ENCODE measurements at regions not wholly inside any gene's neighbourhood (a gene's known extent, or its start where the extent isn't known, plus 50 kb on each side); places are given as distances from the start of the nearest gene placed in this dataset.

DNA sequence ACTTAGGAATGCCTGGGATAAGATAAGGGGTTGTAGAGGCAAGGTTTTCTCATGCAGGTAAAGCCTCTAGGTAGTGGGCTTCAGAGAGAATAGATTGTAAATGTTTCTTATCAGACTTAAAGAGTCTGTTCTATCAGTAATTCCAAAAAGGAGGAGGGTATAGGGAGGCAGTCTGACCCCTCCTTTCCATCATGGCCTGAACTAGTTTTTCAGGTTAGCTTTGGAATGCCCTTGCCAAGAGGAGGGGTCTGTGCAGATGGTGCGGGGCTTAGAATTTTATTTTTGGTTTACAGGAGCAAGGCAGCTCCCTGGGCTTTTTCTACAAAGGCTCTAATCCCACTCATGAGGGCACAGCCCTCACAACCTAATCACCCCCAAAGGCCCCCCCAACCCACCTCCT is 135.0 kb downstream of the B3GNT2 start:
- H3K9me2 ChIP-seq (ENCODE audit: insufficient read depth): no peaks in the 10 kb centered on the region
- H3F3A ChIP-seq (ENCODE audit: insufficient read depth, low read depth): no peaks in the 10 kb centered on the region
- ChIA-PET POLR2A (ENCODE audit: unreplicated experiment) (no interaction called here), CTCF (no interaction called here)
- TF ChIP-seq, protein P1, sequence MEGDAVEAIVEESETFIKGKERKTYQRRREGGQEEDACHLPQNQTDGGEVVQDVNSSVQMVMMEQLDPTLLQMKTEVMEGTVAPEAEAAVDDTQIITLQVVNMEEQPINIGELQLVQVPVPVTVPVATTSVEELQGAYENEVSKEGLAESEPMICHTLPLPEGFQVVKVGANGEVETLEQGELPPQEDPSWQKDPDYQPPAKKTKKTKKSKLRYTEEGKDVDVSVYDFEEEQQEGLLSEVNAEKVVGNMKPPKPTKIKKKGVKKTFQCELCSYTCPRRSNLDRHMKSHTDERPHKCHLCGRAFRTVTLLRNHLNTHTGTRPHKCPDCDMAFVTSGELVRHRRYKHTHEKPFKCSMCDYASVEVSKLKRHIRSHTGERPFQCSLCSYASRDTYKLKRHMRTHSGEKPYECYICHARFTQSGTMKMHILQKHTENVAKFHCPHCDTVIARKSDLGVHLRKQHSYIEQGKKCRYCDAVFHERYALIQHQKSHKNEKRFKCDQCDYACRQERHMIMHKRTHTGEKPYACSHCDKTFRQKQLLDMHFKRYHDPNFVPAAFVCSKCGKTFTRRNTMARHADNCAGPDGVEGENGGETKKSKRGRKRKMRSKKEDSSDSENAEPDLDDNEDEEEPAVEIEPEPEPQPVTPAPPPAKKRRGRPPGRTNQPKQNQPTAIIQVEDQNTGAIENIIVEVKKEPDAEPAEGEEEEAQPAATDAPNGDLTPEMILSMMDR (conservative IDR thresholded peaks at IDR 0.05): no peak
- TF ChIP-seq EZH2 (IDR thresholded peaks at IDR 0.05; ENCODE audit: low read depth): no peak
- no peaks in the 10 kb centered on the region for H3K27me3 ChIP-seq (ENCODE audit: insufficient read depth, low read depth)
- H3K4me2 ChIP-seq: 0 out of 2 replicates have a peak overlapping the region, but pooled peaks have one; percentile 5
- H3K4me3 ChIP-seq: no peak overlapping the region
- no peaks in the 10 kb centered on the region for H3K36me3 ChIP-seq (ENCODE audit: low read depth)
- 0 out of 2 replicates have a peak, but pooled peaks cover 4% of the 10 kb centered on the region for H3K9me3 ChIP-seq (ENCODE audit: insufficient read depth, low read depth)
- H4K20me1 ChIP-seq (ENCODE audit: insufficient read depth): no peaks in the 10 kb centered on the region
- H3K79me2 ChIP-seq (ENCODE audit: low read depth): no peaks in the 10 kb centered on the region
- intact Hi-C loops (cut with micrococcal nuclease; ENCODE audit: unreplicated experiment): no loop called here
- H2AFZ ChIP-seq: no peak overlapping the region
- DNase-seq: no peak
- H3K4me1 ChIP-seq (replicated peaks; ENCODE audit: insufficient read depth): peaks cover 10% of the 10 kb centered on the region
- BruUV-seq (replicated peaks): no TSS peak
- no peak overlapping the region for H3K27ac ChIP-seq

DNA sequence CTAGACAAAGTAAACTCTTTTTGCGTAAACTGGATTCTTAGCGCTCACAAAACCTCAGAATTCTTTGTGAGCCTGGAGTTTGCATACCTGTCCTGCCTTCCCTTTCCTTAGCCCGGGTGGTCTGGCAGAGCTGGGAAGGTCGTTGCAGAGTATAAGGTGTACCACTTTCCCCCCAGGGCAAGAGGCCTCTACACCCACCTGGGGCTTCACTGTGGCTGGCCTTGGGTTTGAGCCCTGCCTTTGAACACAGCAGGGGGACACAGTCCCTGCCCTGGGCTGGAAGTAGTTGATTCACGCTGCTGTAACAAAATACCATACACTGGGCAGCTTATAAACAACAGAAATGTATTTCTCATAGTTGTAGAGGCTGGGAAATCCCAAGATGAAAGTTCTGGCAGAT is 133.9 kb downstream of the B3GNT2 start:
- Histone ChIP-seq H3K4me1 (replicated peaks; ENCODE audit: insufficient read depth) (peaks cover 10% of the 10 kb centered on the region), H3K4me3 (no peak overlapping the region), H4K20me1 (ENCODE audit: insufficient read depth) (no peaks in the 10 kb centered on the region), H3F3A (ENCODE audit: insufficient read depth, low read depth) (no peaks in the 10 kb centered on the region), H3K27ac (no peak overlapping the region), H3K79me2 (ENCODE audit: low read depth) (no peaks in the 10 kb centered on the region), H2AFZ (no peak overlapping the region), H3K9me3 (ENCODE audit: insufficient read depth, low read depth) (peaks cover 11% of the 10 kb centered on the region), H3K9me2 (ENCODE audit: insufficient read depth) (no peaks in the 10 kb centered on the region), H3K27me3 (ENCODE audit: insufficient read depth, low read depth) (no peaks in the 10 kb centered on the region), H3K36me3 (ENCODE audit: low read depth) (no peaks in the 10 kb centered on the region), H3K4me2 (no peak overlapping the region)
- ChIA-PET POLR2A (ENCODE audit: unreplicated experiment) (no interaction called here), CTCF (no interaction called here)
- DNase-seq: no peak
- no TSS peak for BruUV-seq (replicated peaks)
- no peak for TF ChIP-seq EZH2 (IDR thresholded peaks at IDR 0.05; ENCODE audit: low read depth)
- intact Hi-C loops (cut with micrococcal nuclease; ENCODE audit: unreplicated experiment): no loop called here

DNA sequence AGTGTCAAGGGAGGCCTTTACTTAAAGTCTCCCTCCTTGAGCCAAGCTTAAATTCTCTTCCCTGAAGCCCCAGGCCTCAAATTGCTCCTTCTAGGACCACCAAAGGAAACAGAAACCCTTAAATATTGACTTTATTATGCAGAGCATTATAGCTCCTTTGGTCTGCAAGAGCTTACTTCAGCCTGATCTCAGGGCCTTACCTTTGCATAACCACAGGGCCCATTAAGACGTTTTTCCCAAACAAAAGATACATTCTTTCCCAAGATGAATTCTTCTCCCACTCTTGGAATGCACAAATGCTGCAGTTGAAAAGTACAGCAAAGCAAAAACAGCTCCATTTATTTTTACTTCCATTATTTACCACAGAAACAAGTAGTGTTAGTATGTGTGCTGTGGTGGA is 130.8 kb downstream of the B3GNT2 start:
- TF ChIP-seq, protein P1 (conservative IDR thresholded peaks at IDR 0.05): no peak
- BruUV-seq (replicated peaks): no TSS peak
- Histone ChIP-seq H4K20me1 (ENCODE audit: insufficient read depth) (no peaks in the 10 kb centered on the region), H3K4me3 (no peak overlapping the region), H3K27ac (no peak overlapping the region), H3K9me3 (ENCODE audit: insufficient read depth, low read depth) (peaks cover 11% of the 10 kb centered on the region), H3K4me1 (replicated peaks; ENCODE audit: insufficient read depth) (peaks cover 10% of the 10 kb centered on the region), H3K36me3 (ENCODE audit: low read depth) (no peaks in the 10 kb centered on the region), H3K79me2 (ENCODE audit: low read depth) (no peaks in the 10 kb centered on the region), H3K9me2 (ENCODE audit: insufficient read depth) (no peaks in the 10 kb centered on the region), H3K4me2 (no peak overlapping the region), H3F3A (ENCODE audit: insufficient read depth, low read depth) (no peaks in the 10 kb centered on the region), H2AFZ (no peak overlapping the region), H3K27me3 (ENCODE audit: insufficient read depth, low read depth) (no peaks in the 10 kb centered on the region)
- intact Hi-C loops (cut with micrococcal nuclease; ENCODE audit: unreplicated experiment): no loop called here
- no peak for DNase-seq
- ChIA-PET CTCF (interaction anchor here (0.6 kb wide), 1 partner anchor 352 kb away, joined by 7 read pairs; no protein-coding TSS in a partner anchor), POLR2A (ENCODE audit: unreplicated experiment) (no interaction called here)

DNA sequence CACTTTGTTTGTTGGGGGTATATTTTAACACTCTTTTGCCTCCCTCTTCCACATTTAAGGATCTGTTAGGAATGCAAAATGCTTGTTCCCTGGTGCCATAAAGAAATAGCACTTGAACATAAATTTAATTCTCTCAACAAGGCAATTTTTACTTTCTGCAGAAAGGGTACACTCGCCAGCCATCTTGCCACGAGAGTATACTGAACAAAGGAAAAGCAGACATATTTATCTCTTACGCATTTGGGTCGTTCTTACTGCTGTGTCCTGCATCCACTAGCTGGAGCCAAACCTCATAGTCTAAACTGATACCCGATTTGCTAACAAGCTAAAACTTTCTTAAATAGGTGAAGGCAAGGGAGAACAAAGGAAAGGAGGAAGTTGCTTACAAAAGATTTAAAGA is 129.5 kb downstream of the B3GNT2 start:
- H3K4me3 ChIP-seq: no peak overlapping the region
- POLR2A ChIA-PET (ENCODE audit: unreplicated experiment): interaction anchor here (0.8 kb wide), 1 partner anchor 270 kb away, joined by 8 read pairs; no protein-coding TSS in a partner anchor
- CTCF ChIA-PET: no interaction called here

More for the DNA sequence above, 129.5 kb downstream of the B3GNT2 start:
- Histone ChIP-seq H4K20me1 (ENCODE audit: insufficient read depth) (no peaks in the 10 kb centered on the region), H3K36me3 (ENCODE audit: low read depth) (no peaks in the 10 kb centered on the region), H3K27ac (no peak overlapping the region), H3K9me2 (ENCODE audit: insufficient read depth) (no peaks in the 10 kb centered on the region), H3K27me3 (ENCODE audit: insufficient read depth, low read depth) (no peaks in the 10 kb centered on the region), H3K9me3 (ENCODE audit: insufficient read depth, low read depth) (peaks cover 9% of the 10 kb centered on the region), H3F3A (ENCODE audit: insufficient read depth, low read depth) (no peaks in the 10 kb centered on the region), H3K4me2 (no peak overlapping the region), H3K4me1 (replicated peaks; ENCODE audit: insufficient read depth) (no peaks in the 10 kb centered on the region), H3K79me2 (ENCODE audit: low read depth) (no peaks in the 10 kb centered on the region), H2AFZ (no peak overlapping the region)
- TF ChIP-seq, protein P1 (conservative IDR thresholded peaks at IDR 0.05): no peak
- no peak for TF ChIP-seq EZH2 (IDR thresholded peaks at IDR 0.05; ENCODE audit: low read depth)
- DNase-seq: no peak
- no TSS peak for BruUV-seq (replicated peaks)
- intact Hi-C loops (cut with micrococcal nuclease; ENCODE audit: unreplicated experiment): no loop called here

All from PC-9 (cell line).